ENCODE measurements at regions not wholly inside any gene's neighbourhood (a gene's known extent, or its start where the extent isn't known, plus 50 kb on each side); places are given as distances from the start of the nearest gene placed in this dataset.

- Histone ChIP-seq H3K9me3 (no peaks in the 10 kb centered on the region), H3K27me3 (no peaks in the 10 kb centered on the region), H3K4me3 (no peak overlapping the region), H3K27ac (no peak overlapping the region), H3K36me3 (no peaks in the 10 kb centered on the region), H3K4me1 (no peaks in the 10 kb centered on the region)
- TF ChIP-seq CTCF (IDR thresholded peaks at IDR 0.05) = no peak
- intact Hi-C loops (cut with DNase I) = no loop called here
- DNase-seq = no peak
- no peak for ATAC-seq
Observed at GRCh38 chr18:44181951-44182747, 498.5 kb upstream of the SETBP1 start.

- Histone ChIP-seq H3K36me3 (no peaks in the 10 kb centered on the region), H3K4me1 (no peaks in the 10 kb centered on the region), H3K27ac (no peak overlapping the region), H3K9me3 (no peaks in the 10 kb centered on the region), H3K4me3 (no peak overlapping the region), H3K27me3 (no peaks in the 10 kb centered on the region)
- DNase-seq (no peak), ATAC-seq (no peak)
- no peak for TF ChIP-seq CTCF (IDR thresholded peaks at IDR 0.05)
- intact Hi-C loops (cut with DNase I) = no loop called here
Observed at GRCh38 chr18:44186001-44186400, 494.7 kb upstream of the SETBP1 start.

GRCh38 chr18:44187090-44187489 is 493.6 kb upstream of the SETBP1 start:
- ATAC-seq (peak; percentile 39), DNase-seq (no peak)
- H3K27ac ChIP-seq = no peak overlapping the region
- no peaks in the 10 kb centered on the region for H3K36me3 ChIP-seq
- H3K4me3 ChIP-seq = no peak overlapping the region
- H3K9me3 ChIP-seq = no peaks in the 10 kb centered on the region
- no peak for TF ChIP-seq CTCF (IDR thresholded peaks at IDR 0.05)
- no peaks in the 10 kb centered on the region for H3K27me3 ChIP-seq
- intact Hi-C loops (cut with DNase I) = no loop called here
- H3K4me1 ChIP-seq = no peaks in the 10 kb centered on the region

GRCh38 chr18:44195394-44196140 is 485.1 kb upstream of the SETBP1 start:
- H3K4me1 ChIP-seq = no peaks in the 10 kb centered on the region
- H3K27me3 ChIP-seq = no peaks in the 10 kb centered on the region
- TF ChIP-seq CTCF (IDR thresholded peaks at IDR 0.05) = no peak
- DNase-seq (no peak), ATAC-seq (no peak)
- H3K36me3 ChIP-seq = no peaks in the 10 kb centered on the region
- H3K27ac ChIP-seq = no peak overlapping the region
- no peaks in the 10 kb centered on the region for H3K9me3 ChIP-seq
- no peak overlapping the region for H3K4me3 ChIP-seq
- intact Hi-C loops (cut with DNase I) = no loop called here

GRCh38 chr18:44197832-44198611 is 482.7 kb upstream of the SETBP1 start:
- no peak overlapping the region for H3K4me3 ChIP-seq
- intact Hi-C loops (cut with DNase I) = no loop called here
- no peaks in the 10 kb centered on the region for H3K27me3 ChIP-seq
- ATAC-seq = peak; percentile 53
- H3K27ac ChIP-seq = no peak overlapping the region
- no peak for TF ChIP-seq CTCF (IDR thresholded peaks at IDR 0.05)
- H3K4me1 ChIP-seq = no peaks in the 10 kb centered on the region
- DNase-seq = peak; percentile 60
- no peaks in the 10 kb centered on the region for H3K9me3 ChIP-seq
- no peaks in the 10 kb centered on the region for H3K36me3 ChIP-seq

Measured in upper lobe of right lung (tissue), 1 donor.